Cerebellar cortex (tissue), 1 donor: ENCODE measurements at regions not wholly inside any gene's neighbourhood (a gene's known extent, or its start where the extent isn't known, plus 50 kb on each side); places are given as distances from the start of the nearest gene placed in this dataset.

Source experiments
- DNase-seq: peaks from one replicate; pipeline ENCODE4 v3.0.0-alpha.2; 2015; ENCODE audit warnings: low spot score

GRCh38 chr2:58553522-58553921, 312.4 kb upstream of the FANCL start:
- no peak for DNase-seq

DNA sequence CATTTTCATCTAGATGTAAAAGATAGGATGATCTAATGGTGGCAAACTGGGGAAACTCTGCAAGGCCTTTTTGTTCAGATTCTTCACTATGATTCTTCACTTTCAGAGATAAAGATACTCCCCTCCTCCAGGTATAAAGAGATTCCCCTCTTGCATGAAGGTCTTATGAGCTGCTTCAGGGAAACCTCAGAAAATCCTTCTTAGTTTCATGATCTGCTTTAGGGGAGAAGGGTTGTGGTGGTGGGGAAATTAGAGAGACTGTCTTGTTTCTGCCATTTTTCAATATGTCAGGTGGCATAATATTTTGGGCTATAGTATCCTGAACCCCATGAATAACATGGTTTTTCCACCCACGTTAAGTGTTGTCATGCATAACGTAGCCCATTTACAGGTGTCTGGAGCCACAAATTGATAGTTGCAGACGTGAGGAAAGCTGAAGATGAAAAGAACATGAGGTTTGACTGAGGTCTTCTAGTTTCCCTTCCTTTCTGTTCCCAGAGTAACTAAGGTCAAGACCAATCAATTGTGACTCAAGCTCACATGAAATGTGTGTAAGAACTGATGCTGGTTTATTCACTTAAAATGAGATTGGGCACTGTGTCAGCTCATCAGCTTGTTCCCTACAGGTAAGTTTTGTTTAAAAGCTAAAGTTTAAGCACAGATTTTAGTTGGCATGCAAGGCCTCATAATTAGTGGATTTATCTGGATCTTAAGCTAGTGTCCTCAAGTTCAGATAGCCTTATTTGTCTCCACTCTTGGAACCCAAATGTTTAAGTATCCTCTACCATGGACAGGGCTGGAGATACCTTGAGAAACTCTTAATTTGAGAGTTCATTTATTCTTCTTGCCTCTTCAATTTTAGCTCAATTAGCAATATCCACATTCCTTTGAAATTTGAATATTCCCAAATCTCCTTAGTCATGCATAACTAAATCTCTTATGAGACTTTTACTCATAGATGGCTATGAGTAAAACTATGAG, 304.5 kb upstream of the FANCL start:
- DNase-seq, result no peak

GRCh38 chr2:58543442-58543841, 302.3 kb upstream of the FANCL start:
- DNase-seq, result no peak

DNA sequence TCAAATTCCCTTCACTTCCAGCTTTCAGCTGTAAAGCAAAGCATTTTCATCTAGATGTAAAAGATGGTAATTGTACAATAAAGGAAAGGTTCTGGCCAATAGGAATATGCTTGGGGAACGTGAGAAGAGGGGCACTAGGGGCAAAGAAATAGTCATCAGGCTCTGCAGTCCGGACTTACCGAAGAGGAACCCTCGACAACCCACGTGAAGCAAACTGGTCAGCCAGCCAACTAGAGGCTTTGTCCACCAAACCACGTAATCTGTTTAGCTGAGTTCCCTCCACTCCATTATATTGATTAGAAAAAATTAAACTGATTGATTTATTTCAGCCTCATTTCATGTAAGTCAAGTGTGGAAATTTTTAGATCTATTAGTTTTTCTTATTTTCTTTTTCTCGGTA, 300.4 kb upstream of the FANCL start:
- DNase-seq, result no peak

GRCh38 chr2:58540681-58541080, 299.6 kb upstream of the FANCL start:
- no peak for DNase-seq

DNA sequence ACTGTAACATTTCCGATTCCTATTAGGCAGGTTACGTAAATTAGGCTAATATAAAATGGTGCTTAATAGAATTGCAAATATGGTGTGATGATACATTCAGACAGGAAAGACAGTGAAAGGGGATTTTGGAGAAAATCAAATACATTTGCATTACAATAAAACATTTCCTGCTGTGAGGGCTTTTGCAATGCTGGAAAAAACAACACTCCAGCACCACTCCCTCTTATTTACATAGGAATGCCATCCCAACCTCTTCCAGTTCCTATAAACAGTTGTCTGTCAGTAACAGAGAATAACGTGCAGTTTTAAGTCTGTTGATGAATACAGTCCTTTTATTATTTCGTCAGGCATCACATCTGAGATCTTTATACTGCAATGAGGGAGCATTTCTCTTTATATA, 298.8 kb upstream of the FANCL start:
- DNase-seq, result no peak

DNA sequence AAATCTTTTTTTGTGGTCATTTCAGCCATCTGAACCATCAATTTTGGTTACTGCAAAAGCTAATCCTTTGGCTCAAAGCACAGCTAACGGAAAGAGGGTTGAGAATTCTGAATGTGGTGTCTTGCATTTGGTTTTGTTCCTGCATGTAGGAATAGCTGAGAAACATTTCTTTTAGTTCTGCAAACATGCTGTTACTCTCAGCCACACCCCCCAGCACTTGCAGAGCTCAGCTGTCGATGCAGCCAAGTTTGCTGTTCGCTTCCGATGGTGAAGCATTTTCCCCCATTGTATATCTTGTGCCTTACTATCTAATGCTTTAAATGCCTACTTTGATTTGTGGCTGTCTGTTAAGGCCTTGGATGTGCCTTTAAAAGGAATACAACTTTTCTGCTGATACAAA, 294.9 kb upstream of the FANCL start:
- DNase-seq, result no peak

DNA sequence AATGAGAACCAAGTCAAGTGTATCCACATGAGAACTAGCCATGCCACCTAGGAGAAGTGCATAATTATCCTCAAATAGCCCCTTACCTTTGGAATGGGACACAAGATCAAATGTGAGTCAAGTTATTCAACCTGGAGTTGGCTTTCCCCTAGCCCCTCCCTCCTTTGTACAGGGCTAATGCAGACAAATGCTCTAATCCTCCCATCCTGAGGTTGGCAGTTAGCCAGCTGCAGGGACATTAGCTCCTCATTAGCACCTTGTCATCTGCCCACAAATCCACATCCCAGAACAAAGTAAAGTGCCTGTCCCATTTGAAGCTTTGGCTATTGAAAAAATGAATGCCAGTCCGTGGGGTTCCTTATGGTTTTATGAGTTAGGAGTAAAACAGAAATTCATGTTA, 294.1 kb upstream of the FANCL start:
- no peak for DNase-seq

- no peak for DNase-seq
Measured at GRCh38 chr2:58533376-58533775, 292.3 kb upstream of the FANCL start.

DNA sequence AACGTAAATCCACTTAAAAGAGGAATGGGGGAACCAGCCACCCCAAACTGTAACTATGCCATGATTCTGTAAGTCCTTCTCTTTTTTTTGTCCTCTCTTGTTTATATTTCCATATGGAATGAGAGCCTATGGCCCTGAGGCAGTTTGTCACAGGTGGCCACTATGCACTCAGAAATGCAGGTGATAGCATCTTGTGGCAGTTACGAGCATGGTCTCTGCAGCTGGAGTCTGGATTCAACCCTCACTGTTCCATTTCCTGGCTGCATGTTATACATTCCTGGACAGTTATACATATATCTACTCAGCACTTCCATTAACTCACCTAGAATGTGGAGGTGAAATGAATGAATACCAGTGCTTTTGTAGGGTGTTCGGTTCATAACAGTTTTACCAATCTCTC, 291.5 kb upstream of the FANCL start:
- no peak for DNase-seq

GRCh38 chr2:58527647-58528046, 286.5 kb upstream of the FANCL start:
- no peak for DNase-seq

GRCh38 chr2:58521803-58522554, 280.9 kb upstream of the FANCL start:
- no peak for DNase-seq

GRCh38 chr2:58520903-58521302, 279.8 kb upstream of the FANCL start:
- DNase-seq, result no peak

- DNase-seq, result no peak
Measured at GRCh38 chr2:58517881-58518280, 276.8 kb upstream of the FANCL start.

- no peak for DNase-seq
Measured at GRCh38 chr2:58516695-58517094, 275.6 kb upstream of the FANCL start.

GRCh38 chr2:58515827-58516573, 274.9 kb upstream of the FANCL start:
- DNase-seq, result no peak

- no peak for DNase-seq
Measured at GRCh38 chr2:58514252-58514651, 273.1 kb upstream of the FANCL start.

- DNase-seq, result no peak
Measured at GRCh38 chr2:58512878-58513277, 271.8 kb upstream of the FANCL start.

GRCh38 chr2:58508006-58508405, 266.9 kb upstream of the FANCL start:
- no peak for DNase-seq

- no peak for DNase-seq
Measured at GRCh38 chr2:58503918-58504317, 262.8 kb upstream of the FANCL start.

GRCh38 chr2:58502931-58503330, 261.8 kb upstream of the FANCL start:
- DNase-seq, result no peak

- DNase-seq, result no peak
Measured at GRCh38 chr2:58501371-58502160, 260.4 kb upstream of the FANCL start.
